OCI-LY1 (cell line): ENCODE measurements at regions not wholly inside any gene's neighbourhood (a gene's known extent, or its start where the extent isn't known, plus 50 kb on each side); places are given as distances from the start of the nearest gene placed in this dataset.

Experiments used
- H2AFZ ChIP-seq: fragments of 200-600 bp; sonication (generic), shearing (Covaris generic); 2 replicates; pipeline ENCODE4 v1.6.0; 2014; ENCODE audit warnings: antibody characterized with exemption, mild to moderate bottlenecking, low read length
- H3F3A ChIP-seq: fragments of 200-600 bp; sonication (generic), shearing (Covaris generic); 2 replicates; pipeline ENCODE4 v1.6.0; 2014; ENCODE audit warnings: mild to moderate bottlenecking, antibody characterized with exemption, low read length, moderate library complexity; ENCODE audit not compliant: insufficient read depth
- H3K27ac ChIP-seq: fragments of 200-600 bp; sonication (generic); 2 replicates; pipeline ENCODE4 v1.5.1; 2014; ENCODE audit warnings: low read length, mixed run types, mild to moderate bottlenecking, low read depth; ENCODE audit not compliant: poor library complexity, severe bottlenecking
- H3K27me3 ChIP-seq: fragments of 200-600 bp; sonication (generic); 2 replicates; pipeline ENCODE4 v1.6.0; 2014; ENCODE audit warnings: antibody characterized with exemption, mild to moderate bottlenecking, low read length, moderate library complexity; ENCODE audit not compliant: insufficient read depth
- H3K36me3 ChIP-seq: fragments of 200-600 bp; sonication (generic); 2 replicates; pipeline ENCODE4 v1.6.1; 2014; ENCODE audit warnings: mild to moderate bottlenecking, antibody characterized with exemption, low read length, moderate library complexity, mixed read lengths; ENCODE audit not compliant: insufficient read depth
- H3K4me1 ChIP-seq: fragments of 200-600 bp; sonication (generic); 2 replicates; pipeline ENCODE4 v1.5.1; 2014; ENCODE audit warnings: mild to moderate bottlenecking, low read length, moderate library complexity; ENCODE audit not compliant: insufficient read depth, severe bottlenecking
- H3K4me2 ChIP-seq: fragments of 200-600 bp; sonication (generic), shearing (Covaris generic); 2 replicates; pipeline ENCODE4 v1.6.1; 2014; ENCODE audit warnings: low read length
- H3K4me3 ChIP-seq: fragments of 200-600 bp; sonication (generic); 2 replicates; pipeline ENCODE4 v1.5.1; 2014; ENCODE audit warnings: low read length, low read depth, mild to moderate bottlenecking, mixed read lengths; ENCODE audit not compliant: poor library complexity, severe bottlenecking
- H3K79me2 ChIP-seq: fragments of 200-600 bp; shearing (Covaris generic); 2 replicates; pipeline ENCODE4 v1.6.1; 2016; ENCODE audit warnings: mixed run types, low read length, mixed read lengths; ENCODE audit not compliant: insufficient read depth
- H3K9ac ChIP-seq: fragments of 200-600 bp; sonication (generic), shearing (Covaris generic); 2 replicates; pipeline ENCODE4 v1.6.1; 2014; ENCODE audit warnings: mild to moderate bottlenecking, low read length, mixed read lengths
- H3K9me2 ChIP-seq: fragments of 200-600 bp; sonication (generic), shearing (Covaris generic); 2 replicates; pipeline ENCODE4 v1.6.1; 2014; ENCODE audit warnings: low read depth, mild to moderate bottlenecking, low read length, mixed read lengths
- H3K9me3 ChIP-seq: fragments of 200-600 bp; shearing (Covaris generic); 2 replicates; pipeline ENCODE4 v1.6.1; 2014; ENCODE audit warnings: low read length, mixed read lengths
- H4K20me1 ChIP-seq: fragments of 200-600 bp; sonication (generic), shearing (Covaris generic); 2 replicates; pipeline ENCODE4 v1.6.0; 2016; ENCODE audit warnings: mild to moderate bottlenecking, low read length; ENCODE audit not compliant: insufficient read depth
- CTCF ChIP-seq: fragments of 200-600 bp; sonication (generic), shearing (Covaris generic); IDR thresholded peaks from 2 replicates; pipeline ENCODE4 v1.5.1; 2017; ENCODE audit warnings: mild to moderate bottlenecking, antibody characterized with exemption, low read length, moderate library complexity, mixed read lengths
- EZH2 ChIP-seq: fragments of 200-600 bp; sonication (generic), shearing (Covaris generic); IDR thresholded peaks from 2 replicates; pipeline ENCODE4 v1.8.0; 2017; ENCODE audit warnings: borderline replicate concordance, mixed run types, mild to moderate bottlenecking, antibody characterized with exemption, low read length, moderate library complexity, mixed read lengths

GRCh38 chr3:34872406-34872805, 766.9 kb upstream of the ARPP21 start:
- Histone ChIP-seq H3K27ac (no peak overlapping the region), H4K20me1 (no peaks in the 10 kb centered on the region), H3K27me3 (no peaks in the 10 kb centered on the region), H3K4me3 (no peak overlapping the region), H2AFZ (no peak overlapping the region), H3K4me1 (peaks cover 9% of the 10 kb centered on the region), H3K9me3 (no peaks in the 10 kb centered on the region), H3K79me2 (no peaks in the 10 kb centered on the region), H3F3A (no peaks in the 10 kb centered on the region), H3K9me2 (no peaks in the 10 kb centered on the region), H3K36me3 (no peaks in the 10 kb centered on the region), H3K9ac (no peak overlapping the region), H3K4me2 (no peak overlapping the region)
- TF ChIP-seq CTCF (no peak), EZH2 (no peak)

GRCh38 chr3:34876997-34877396, 762.3 kb upstream of the ARPP21 start:
- Histone ChIP-seq H3K36me3 (no peaks in the 10 kb centered on the region), H3F3A (no peaks in the 10 kb centered on the region), H3K4me1 (peaks cover 21% of the 10 kb centered on the region), H3K27me3 (no peaks in the 10 kb centered on the region), H3K9me2 (no peaks in the 10 kb centered on the region), H3K79me2 (no peaks in the 10 kb centered on the region), H3K4me3 (no peak overlapping the region), H3K27ac (no peak overlapping the region), H3K9ac (no peak overlapping the region), H3K9me3 (no peaks in the 10 kb centered on the region), H2AFZ (no peak overlapping the region), H4K20me1 (no peaks in the 10 kb centered on the region), H3K4me2 (no peak overlapping the region)
- TF ChIP-seq EZH2 (no peak), CTCF (no peak)

GRCh38 chr3:34878488-34878887, 760.8 kb upstream of the ARPP21 start:
- no peaks in the 10 kb centered on the region for H3K9me2 ChIP-seq
- H3K4me3 ChIP-seq = no peak overlapping the region
- no peaks in the 10 kb centered on the region for H3K9me3 ChIP-seq
- no peak overlapping the region for H3K27ac ChIP-seq
- no peaks in the 10 kb centered on the region for H3K79me2 ChIP-seq
- no peaks in the 10 kb centered on the region for H3K36me3 ChIP-seq
- H3K9ac ChIP-seq = no peak overlapping the region
- no peaks in the 10 kb centered on the region for H3K27me3 ChIP-seq
- H3K4me2 ChIP-seq = no peak overlapping the region
- peaks cover 21% of the 10 kb centered on the region for H3K4me1 ChIP-seq
- H2AFZ ChIP-seq = no peak overlapping the region
- TF ChIP-seq CTCF = no peak
- TF ChIP-seq EZH2 = no peak
- no peaks in the 10 kb centered on the region for H4K20me1 ChIP-seq
- no peaks in the 10 kb centered on the region for H3F3A ChIP-seq
